Fibroblast of skin of right quadriceps (primary cell): ENCODE measurements at regions not wholly inside any gene's neighbourhood (a gene's known extent, or its start where the extent isn't known, plus 50 kb on each side); places are given as distances from the start of the nearest gene placed in this dataset.

Experiments
- DNase-seq: peaks from one replicate; pipeline ENCODE4 v3.0.0-alpha.2; 2013

GRCh38 chr16:35735403-35736251 is 2276.2 kb downstream of the TP53TG3F start:
- DNase-seq: no peak

GRCh38 chr16:35736546-35736945 is 2277.1 kb downstream of the TP53TG3F start:
- no peak for DNase-seq

GRCh38 chr16:35737076-35737475 is 2277.7 kb downstream of the TP53TG3F start:
- no peak for DNase-seq

- DNase-seq: no peak
Measured at GRCh38 chr16:35741546-35741945, 2282.1 kb downstream of the TP53TG3F start.

- DNase-seq: no peak
Measured at GRCh38 chr16:35743101-35743692, 2283.8 kb downstream of the TP53TG3F start.

- no peak for DNase-seq
Measured at GRCh38 chr16:35744084-35744483, 2284.7 kb downstream of the TP53TG3F start.

- no peak for DNase-seq
Measured at GRCh38 chr16:35744726-35745125, 2285.3 kb downstream of the TP53TG3F start.

GRCh38 chr16:35745191-35745590 is 2285.8 kb downstream of the TP53TG3F start:
- no peak for DNase-seq

- no peak for DNase-seq
Measured at GRCh38 chr16:35745821-35746248, 2286.4 kb downstream of the TP53TG3F start.

- DNase-seq: no peak
Measured at GRCh38 chr16:35746281-35746962, 2287.0 kb downstream of the TP53TG3F start.

GRCh38 chr16:35746963-35747657 is 2287.7 kb downstream of the TP53TG3F start:
- DNase-seq: no peak

- DNase-seq: no peak
Measured at GRCh38 chr16:35747658-35748455, 2288.4 kb downstream of the TP53TG3F start.

- DNase-seq: no peak
Measured at GRCh38 chr16:35748621-35749252, 2289.3 kb downstream of the TP53TG3F start.

GRCh38 chr16:35749253-35750141 is 2290.1 kb downstream of the TP53TG3F start:
- no peak for DNase-seq

GRCh38 chr16:35750157-35750689 is 2290.8 kb downstream of the TP53TG3F start:
- DNase-seq: no peak

GRCh38 chr16:35750701-35751104 is 2291.3 kb downstream of the TP53TG3F start:
- no peak for DNase-seq

GRCh38 chr16:35751191-35751941 is 2292.0 kb downstream of the TP53TG3F start:
- DNase-seq: no peak

GRCh38 chr16:35752012-35752772 is 2292.8 kb downstream of the TP53TG3F start:
- no peak for DNase-seq
